ENCODE measurements at regions not wholly inside any gene's neighbourhood (a gene's known extent, or its start where the extent isn't known, plus 50 kb on each side); places are given as distances from the start of the nearest gene placed in this dataset.

- H3K9me3 ChIP-seq (ENCODE audit: control insufficient read depth, low read length), result no peaks in the 10 kb centered on the region
- no peaks in the 10 kb centered on the region for H3K27me3 ChIP-seq (ENCODE audit: control insufficient read depth, insufficient read depth)
- ATAC-seq, result no peak
- DNase-seq, result no peak
- H3K4me3 ChIP-seq (ENCODE audit: low read length), result no peak overlapping the region
- intact Hi-C loops (cut with DNase I), result no loop called here
- H3K27ac ChIP-seq (ENCODE audit: low read length), result no peak overlapping the region
- peaks cover 6% of the 10 kb centered on the region for H3K4me1 ChIP-seq (ENCODE audit: control insufficient read depth, insufficient read depth, low read length)
Measured at GRCh38 chr1:55358581-55358980, 143.4 kb upstream of the USP24 start.

GRCh38 chr1:55355549-55355948, 140.4 kb upstream of the USP24 start:
- ATAC-seq (no peak), DNase-seq (no peak)
- H3K27me3 ChIP-seq (ENCODE audit: control insufficient read depth, insufficient read depth), result no peaks in the 10 kb centered on the region
- H3K27ac ChIP-seq (ENCODE audit: low read length), result no peak overlapping the region
- no peaks in the 10 kb centered on the region for H3K9me3 ChIP-seq (ENCODE audit: control insufficient read depth, low read length)
- H3K4me1 ChIP-seq (ENCODE audit: control insufficient read depth, insufficient read depth, low read length), result peaks cover 2% of the 10 kb centered on the region
- intact Hi-C loops (cut with DNase I), result no loop called here
- H3K4me3 ChIP-seq (ENCODE audit: low read length), result no peak overlapping the region
- WGBS, result 96% methylated on average over 4 of the region's 4 CpGs

- H3K9me3 ChIP-seq (ENCODE audit: control insufficient read depth, low read length), result no peaks in the 10 kb centered on the region
- ATAC-seq, result peak in 1 of 2 donors; percentile 46
- H3K27ac ChIP-seq (ENCODE audit: low read length), result no peak overlapping the region
- H3K27me3 ChIP-seq (ENCODE audit: control insufficient read depth, insufficient read depth), result no peaks in the 10 kb centered on the region
- no peak overlapping the region for H3K4me3 ChIP-seq (ENCODE audit: low read length)
- no peak for DNase-seq
- intact Hi-C loops (cut with DNase I), result no loop called here
- 62% methylated on average over 10 of the region's 10 CpGs for WGBS
- peaks cover 2% of the 10 kb centered on the region for H3K4me1 ChIP-seq (ENCODE audit: control insufficient read depth, insufficient read depth, low read length)
Measured at GRCh38 chr1:55353707-55354620, 138.8 kb upstream of the USP24 start.

- intact Hi-C loops (cut with DNase I), result no loop called here
- no peak overlapping the region for H3K27ac ChIP-seq (ENCODE audit: low read length)
- no peak for ATAC-seq
- H3K4me3 ChIP-seq (ENCODE audit: low read length), result no peak overlapping the region
- no peak for DNase-seq
- 45% methylated on average over 1 of the region's 1 CpG for WGBS
- H3K27me3 ChIP-seq (ENCODE audit: control insufficient read depth, insufficient read depth), result no peaks in the 10 kb centered on the region
- H3K4me1 ChIP-seq (ENCODE audit: control insufficient read depth, insufficient read depth, low read length), result peaks cover 2% of the 10 kb centered on the region
- H3K9me3 ChIP-seq (ENCODE audit: control insufficient read depth, low read length), result no peaks in the 10 kb centered on the region
Measured at GRCh38 chr1:55352811-55353180, 137.6 kb upstream of the USP24 start.

GRCh38 chr1:55352080-55352810, 137.1 kb upstream of the USP24 start:
- Histone ChIP-seq H3K27ac (ENCODE audit: low read length) (no peak overlapping the region), H3K9me3 (ENCODE audit: control insufficient read depth, low read length) (no peaks in the 10 kb centered on the region), H3K4me1 (ENCODE audit: control insufficient read depth, insufficient read depth, low read length) (no peaks in the 10 kb centered on the region), H3K27me3 (ENCODE audit: control insufficient read depth, insufficient read depth) (no peaks in the 10 kb centered on the region), H3K4me3 (ENCODE audit: low read length) (no peak overlapping the region)
- peak in 1 of 2 donors; percentile 22 for ATAC-seq
- no peak for DNase-seq
- 68% methylated on average over 7 of the region's 7 CpGs for WGBS
- intact Hi-C loops (cut with DNase I), result no loop called here

- DNase-seq, result no peak
- Histone ChIP-seq H3K4me1 (ENCODE audit: control insufficient read depth, insufficient read depth, low read length) (peaks cover 1% of the 10 kb centered on the region), H3K27ac (ENCODE audit: low read length) (no peak overlapping the region), H3K27me3 (ENCODE audit: control insufficient read depth, insufficient read depth) (no peaks in the 10 kb centered on the region), H3K4me3 (ENCODE audit: low read length) (no peak overlapping the region), H3K9me3 (ENCODE audit: control insufficient read depth, low read length) (no peaks in the 10 kb centered on the region)
- intact Hi-C loops (cut with DNase I), result no loop called here
- ATAC-seq, result no peak
- WGBS, result 0% methylated on average over 1 of the region's 1 CpG
Measured at GRCh38 chr1:55348356-55348755, 133.2 kb upstream of the USP24 start.

- H3K9me3 ChIP-seq (ENCODE audit: control insufficient read depth, low read length), result no peaks in the 10 kb centered on the region
- no peak overlapping the region for H3K27ac ChIP-seq (ENCODE audit: low read length)
- H3K4me3 ChIP-seq (ENCODE audit: low read length), result no peak overlapping the region
- peaks cover 1% of the 10 kb centered on the region for H3K4me1 ChIP-seq (ENCODE audit: control insufficient read depth, insufficient read depth, low read length)
- no peak for DNase-seq
- no peak for ATAC-seq
- intact Hi-C loops (cut with DNase I), result no loop called here
- WGBS, result 35% methylated on average over 2 of the region's 2 CpGs
- no peaks in the 10 kb centered on the region for H3K27me3 ChIP-seq (ENCODE audit: control insufficient read depth, insufficient read depth)
Measured at GRCh38 chr1:55347866-55348265, 132.7 kb upstream of the USP24 start.

GRCh38 chr1:55347041-55347440, 131.9 kb upstream of the USP24 start:
- H3K27me3 ChIP-seq (ENCODE audit: control insufficient read depth, insufficient read depth), result no peaks in the 10 kb centered on the region
- ATAC-seq, result no peak
- H3K9me3 ChIP-seq (ENCODE audit: control insufficient read depth, low read length), result no peaks in the 10 kb centered on the region
- 90% methylated on average over 2 of the region's 2 CpGs for WGBS
- no peak overlapping the region for H3K4me3 ChIP-seq (ENCODE audit: low read length)
- no peak for DNase-seq
- H3K27ac ChIP-seq (ENCODE audit: low read length), result no peak overlapping the region
- H3K4me1 ChIP-seq (ENCODE audit: control insufficient read depth, insufficient read depth, low read length), result peaks cover 1% of the 10 kb centered on the region
- intact Hi-C loops (cut with DNase I), result no loop called here

GRCh38 chr1:55346586-55346985, 131.4 kb upstream of the USP24 start:
- Histone ChIP-seq H3K4me1 (ENCODE audit: control insufficient read depth, insufficient read depth, low read length) (peaks cover 1% of the 10 kb centered on the region), H3K27me3 (ENCODE audit: control insufficient read depth, insufficient read depth) (no peaks in the 10 kb centered on the region), H3K9me3 (ENCODE audit: control insufficient read depth, low read length) (no peaks in the 10 kb centered on the region), H3K4me3 (ENCODE audit: low read length) (no peak overlapping the region), H3K27ac (ENCODE audit: low read length) (no peak overlapping the region)
- intact Hi-C loops (cut with DNase I), result no loop called here
- 56% methylated on average over 1 of the region's 1 CpG for WGBS
- DNase-seq (no peak), ATAC-seq (no peak)

GRCh38 chr1:55339681-55340080, 124.5 kb upstream of the USP24 start:
- H3K27me3 ChIP-seq (ENCODE audit: control insufficient read depth, insufficient read depth), result no peaks in the 10 kb centered on the region
- H3K9me3 ChIP-seq (ENCODE audit: control insufficient read depth, low read length), result no peaks in the 10 kb centered on the region
- DNase-seq (no peak), ATAC-seq (no peak)
- no peak overlapping the region for H3K4me3 ChIP-seq (ENCODE audit: low read length)
- H3K27ac ChIP-seq (ENCODE audit: low read length), result no peak overlapping the region
- WGBS, result 95% methylated on average over 4 of the region's 4 CpGs
- no peaks in the 10 kb centered on the region for H3K4me1 ChIP-seq (ENCODE audit: control insufficient read depth, insufficient read depth, low read length)
- intact Hi-C loops (cut with DNase I), result no loop called here

GRCh38 chr1:55338448-55338820, 123.3 kb upstream of the USP24 start:
- no peak overlapping the region for H3K27ac ChIP-seq (ENCODE audit: low read length)
- no peak for DNase-seq
- H3K9me3 ChIP-seq (ENCODE audit: control insufficient read depth, low read length), result no peaks in the 10 kb centered on the region
- ATAC-seq, result no peak
- 69% methylated on average over 3 of the region's 3 CpGs for WGBS
- no peak overlapping the region for H3K4me3 ChIP-seq (ENCODE audit: low read length)
- peaks cover under 1% of the 10 kb centered on the region for H3K4me1 ChIP-seq (ENCODE audit: control insufficient read depth, insufficient read depth, low read length)
- intact Hi-C loops (cut with DNase I), result no loop called here
- H3K27me3 ChIP-seq (ENCODE audit: control insufficient read depth, insufficient read depth), result no peaks in the 10 kb centered on the region

All from right cardiac atrium (tissue), 5 donors.